HCT116 (cell line): ENCODE measurements at regions not wholly inside any gene's neighbourhood (a gene's known extent, or its start where the extent isn't known, plus 50 kb on each side); places are given as distances from the start of the nearest gene placed in this dataset.

Experiments used
- CTCF ChIP-seq, 3 experiments: fragments of 200-600 bp in 1 of 3; sonication (generic) in 1 of 3; IDR thresholded peaks in 2 of 3; conservative IDR thresholded peaks in 1 of 3; 2 replicates each; pipeline ENCODE4 v1.5.1; 2012 to 2017; ENCODE audit warnings: low read depth in 2 of 3, low read length in 2 of 3, antibody characterized with exemption in 1 of 3, borderline replicate concordance in 1 of 3, control low read depth in 1 of 3, mild to moderate bottlenecking in 1 of 3, mixed read lengths in 1 of 3, mixed run types in 1 of 3, moderate library complexity in 1 of 3; ENCODE audit not compliant: insufficient read depth in 1 of 3
- POLR2A ChIP-seq: IDR thresholded peaks from 2 replicates; pipeline ENCODE4 v1.7.0; 2011; ENCODE audit warnings: borderline replicate concordance; ENCODE audit not compliant: insufficient read depth, insufficient read length; ENCODE audit errors: extremely low read depth
- ZBTB33 ChIP-seq: IDR thresholded peaks from 2 replicates; pipeline ENCODE4 v1.6.1; 2011; ENCODE audit warnings: mild to moderate bottlenecking, low read length, moderate library complexity; ENCODE audit not compliant: insufficient replicate concordance; ENCODE audit errors: extremely low read depth

DNA sequence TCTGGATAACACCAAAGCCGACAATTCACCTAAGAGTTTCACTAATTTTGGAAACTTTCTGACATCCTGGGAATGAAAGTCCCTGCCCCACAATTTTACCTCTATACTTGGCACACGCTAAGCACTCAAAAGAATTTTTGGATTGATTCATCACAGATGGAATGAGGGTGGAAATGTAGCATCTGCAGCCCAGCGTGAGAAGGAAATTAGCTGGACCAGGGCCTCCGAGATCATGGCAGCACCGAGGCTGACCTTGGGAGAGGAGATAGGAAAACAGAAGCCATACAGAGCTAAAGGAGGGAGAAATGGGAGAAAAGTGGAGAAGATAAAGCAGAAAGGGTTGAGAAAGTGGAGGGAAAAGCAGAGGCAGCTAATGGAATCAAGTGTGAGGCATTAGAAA, 606.6 kb upstream of the DPP6 start:
- TF ChIP-seq POLR2A = no peak
- no peak for TF ChIP-seq CTCF (IDR thresholded peaks at IDR 0.05 in 2 of 3, conservative IDR thresholded peaks at IDR 0.05 in 1 of 3; ENCODE audit: borderline replicate concordance in 1 of 3, insufficient read depth in 1 of 3, low read depth in 2 of 3, low read length in 2 of 3)
- TF ChIP-seq ZBTB33 = no peak
